DND-41 (cell line): ENCODE measurements at regions not wholly inside any gene's neighbourhood (a gene's known extent, or its start where the extent isn't known, plus 50 kb on each side); places are given as distances from the start of the nearest gene placed in this dataset.

ENCODE experiments used
- ATAC-seq: fragments of 200-7000 bp; cut with Tn5 transposase; 3 replicates; pipeline ENCODE4 v1.9.1; 2021; ENCODE audit warnings: low read depth; ENCODE audit not compliant: insufficient read depth
- DNase-seq: peaks from one replicate; pipeline ENCODE4 v3.0.0-alpha.2; 2020
- H2AFZ ChIP-seq: 2 replicates; pipeline ENCODE4 v1.6.0; 2012; ENCODE audit warnings: low read depth, low read length
- H3K27ac ChIP-seq: 2 replicates; pipeline ENCODE4 v1.5.1; 2012; ENCODE audit warnings: low read length, inconsistent platforms
- H3K27me3 ChIP-seq: fragments of 200-600 bp; sonication (generic); 2 replicates; pipeline ENCODE4 v1.6.0; 2012; ENCODE audit warnings: low read length, mild to moderate bottlenecking, inconsistent platforms; ENCODE audit not compliant: insufficient read depth, poor library complexity
- H3K36me3 ChIP-seq: 2 replicates; pipeline ENCODE4 v1.5.1; 2012; ENCODE audit warnings: low read length, inconsistent platforms; ENCODE audit not compliant: insufficient read depth
- H3K4me1 ChIP-seq: 2 replicates; pipeline ENCODE4 v1.5.1; 2012; ENCODE audit warnings: mild to moderate bottlenecking, low read length; ENCODE audit not compliant: insufficient read depth
- H3K4me2 ChIP-seq: 2 replicates; pipeline ENCODE4 v1.6.0; 2012; ENCODE audit warnings: mild to moderate bottlenecking, moderate library complexity, low read length, inconsistent platforms; ENCODE audit not compliant: insufficient read depth
- H3K4me3 ChIP-seq, 2 experiments: fragments of 200-600 bp in 1 of 2; shearing (Covaris generic) in 1 of 2; 2 replicates each; pipeline ENCODE4 v1.5.1; 2012 to 2016; ENCODE audit warnings: inconsistent platforms in 2 of 2, low read length in 2 of 2, mild to moderate bottlenecking in 2 of 2, low read depth in 1 of 2, moderate library complexity in 1 of 2
- H3K79me2 ChIP-seq: 2 replicates; pipeline ENCODE4 v1.6.0; 2012; ENCODE audit warnings: low read length, inconsistent platforms; ENCODE audit not compliant: insufficient read depth
- H3K9ac ChIP-seq: 2 replicates; pipeline ENCODE4 v1.6.0; 2012; ENCODE audit warnings: low read depth, mild to moderate bottlenecking, inconsistent platforms, low read length, moderate library complexity
- H3K9me3 ChIP-seq: 2 replicates; pipeline ENCODE4 v1.5.1; 2012; ENCODE audit warnings: low read length, moderate library complexity, mild to moderate bottlenecking, inconsistent platforms; ENCODE audit not compliant: insufficient read depth, severe bottlenecking
- H4K20me1 ChIP-seq: 2 replicates; pipeline ENCODE4 v1.6.0; 2012; ENCODE audit warnings: low read length; ENCODE audit not compliant: insufficient read depth
- EZH2 ChIP-seq: IDR thresholded peaks from 3 replicates; pipeline ENCODE4 v1.6.1; 2012; ENCODE audit warnings: borderline replicate concordance, low read depth, mild to moderate bottlenecking, moderate library complexity, low read length, inconsistent platforms; ENCODE audit not compliant: severe bottlenecking
- TF ChIP-seq, protein P1 (sequence below): IDR thresholded peaks from 2 replicates; pipeline ENCODE4 v1.5.1; 2012; ENCODE audit warnings: borderline replicate concordance, low read length, moderate library complexity, mild to moderate bottlenecking; ENCODE audit not compliant: poor library complexity, severe bottlenecking; ENCODE audit errors: extremely low read depth

DNA sequence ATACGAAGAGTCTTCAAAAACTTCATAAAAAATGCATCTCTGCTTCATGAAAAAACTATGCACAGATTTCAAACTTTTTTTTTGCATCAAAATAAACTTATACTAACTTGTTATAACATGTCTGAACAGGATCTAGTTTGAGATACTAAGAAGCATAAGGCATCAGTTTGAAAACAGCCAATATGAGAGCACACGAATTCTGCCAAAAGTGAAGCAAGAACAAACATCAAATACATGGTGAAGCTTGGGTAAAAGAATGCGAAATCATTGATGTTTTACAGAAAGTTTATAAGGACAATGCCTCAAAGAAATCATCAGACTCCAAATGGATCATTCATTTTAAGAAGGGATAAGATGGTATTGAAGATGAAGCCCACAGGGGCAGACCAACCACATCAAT lies 389.1 kb upstream of the TENM4 start:
- Histone ChIP-seq H3K4me2 (no peak overlapping the region), H3K9ac (no peak overlapping the region), H3K4me1 (no peaks in the 10 kb centered on the region), H3K4me3 (no peak overlapping the region), H3K27ac (no peak overlapping the region), H4K20me1 (no peaks in the 10 kb centered on the region), H3K79me2 (no peaks in the 10 kb centered on the region), H3K27me3 (no peaks in the 10 kb centered on the region), H3K9me3 (no peaks in the 10 kb centered on the region), H3K36me3 (no peaks in the 10 kb centered on the region), H2AFZ (no peak overlapping the region)
- ATAC-seq, result no peak
- DNase-seq, result no peak
- TF ChIP-seq, protein P1, sequence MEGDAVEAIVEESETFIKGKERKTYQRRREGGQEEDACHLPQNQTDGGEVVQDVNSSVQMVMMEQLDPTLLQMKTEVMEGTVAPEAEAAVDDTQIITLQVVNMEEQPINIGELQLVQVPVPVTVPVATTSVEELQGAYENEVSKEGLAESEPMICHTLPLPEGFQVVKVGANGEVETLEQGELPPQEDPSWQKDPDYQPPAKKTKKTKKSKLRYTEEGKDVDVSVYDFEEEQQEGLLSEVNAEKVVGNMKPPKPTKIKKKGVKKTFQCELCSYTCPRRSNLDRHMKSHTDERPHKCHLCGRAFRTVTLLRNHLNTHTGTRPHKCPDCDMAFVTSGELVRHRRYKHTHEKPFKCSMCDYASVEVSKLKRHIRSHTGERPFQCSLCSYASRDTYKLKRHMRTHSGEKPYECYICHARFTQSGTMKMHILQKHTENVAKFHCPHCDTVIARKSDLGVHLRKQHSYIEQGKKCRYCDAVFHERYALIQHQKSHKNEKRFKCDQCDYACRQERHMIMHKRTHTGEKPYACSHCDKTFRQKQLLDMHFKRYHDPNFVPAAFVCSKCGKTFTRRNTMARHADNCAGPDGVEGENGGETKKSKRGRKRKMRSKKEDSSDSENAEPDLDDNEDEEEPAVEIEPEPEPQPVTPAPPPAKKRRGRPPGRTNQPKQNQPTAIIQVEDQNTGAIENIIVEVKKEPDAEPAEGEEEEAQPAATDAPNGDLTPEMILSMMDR, result no peak
- TF ChIP-seq EZH2, result no peak

DNA sequence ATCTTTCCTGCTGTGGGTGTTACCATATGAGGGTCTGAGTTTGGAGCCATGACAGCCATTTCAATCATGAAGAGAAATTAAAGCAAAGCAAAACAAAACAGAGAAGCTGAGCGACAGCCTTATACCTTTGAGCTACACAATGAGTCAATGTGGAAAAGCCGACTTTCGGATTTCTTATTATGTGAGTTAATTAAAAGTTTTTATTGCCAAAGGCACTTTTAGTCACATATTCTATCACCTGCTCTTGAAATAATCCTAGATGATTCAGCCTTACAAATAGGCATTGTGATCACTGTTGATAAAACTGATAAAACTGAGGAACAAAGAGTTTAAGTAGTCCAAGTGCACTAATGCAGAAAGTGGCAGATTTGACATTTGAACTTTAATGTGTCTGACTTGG lies 381.9 kb upstream of the TENM4 start:
- no peaks in the 10 kb centered on the region for H3K36me3 ChIP-seq
- no peaks in the 10 kb centered on the region for H3K4me1 ChIP-seq
- no peak overlapping the region for H3K4me3 ChIP-seq
- H2AFZ ChIP-seq, result no peak overlapping the region
- no peaks in the 10 kb centered on the region for H3K27me3 ChIP-seq
- no peaks in the 10 kb centered on the region for H3K79me2 ChIP-seq
- no peak overlapping the region for H3K4me2 ChIP-seq
- H3K9me3 ChIP-seq, result no peaks in the 10 kb centered on the region
- DNase-seq (no peak), ATAC-seq (no peak)
- no peak for TF ChIP-seq EZH2
- TF ChIP-seq, protein P1, result no peak
- H4K20me1 ChIP-seq, result no peaks in the 10 kb centered on the region
- H3K9ac ChIP-seq, result no peak overlapping the region
- H3K27ac ChIP-seq, result no peak overlapping the region

DNA sequence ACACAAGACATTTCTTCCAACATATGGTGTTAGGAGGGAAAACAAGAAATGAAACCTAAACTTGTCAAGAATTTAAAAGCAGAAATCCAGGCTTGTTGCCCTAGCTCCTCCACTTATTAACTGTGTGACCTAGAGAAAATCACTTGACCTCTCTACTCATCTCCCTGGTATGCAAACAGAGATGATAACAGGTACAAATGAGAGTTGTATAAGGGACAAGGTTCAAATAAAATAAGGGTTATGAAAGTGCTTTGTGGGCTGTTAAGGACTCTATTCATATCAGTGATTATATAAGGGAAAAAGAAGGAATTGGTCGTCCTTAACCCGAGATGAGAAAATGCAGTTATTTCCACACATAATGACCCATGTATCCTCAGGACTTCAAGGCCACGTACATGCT lies 372.7 kb upstream of the TENM4 start:
- ATAC-seq (no peak), DNase-seq (no peak)
- no peaks in the 10 kb centered on the region for H3K4me1 ChIP-seq
- H3K9me3 ChIP-seq, result no peaks in the 10 kb centered on the region
- H2AFZ ChIP-seq, result no peak overlapping the region
- no peaks in the 10 kb centered on the region for H3K36me3 ChIP-seq
- H3K9ac ChIP-seq, result no peak overlapping the region
- no peak overlapping the region for H3K4me3 ChIP-seq
- no peak for TF ChIP-seq EZH2
- TF ChIP-seq, protein P1, result no peak
- no peak overlapping the region for H3K4me2 ChIP-seq
- H3K27me3 ChIP-seq, result no peaks in the 10 kb centered on the region
- H3K79me2 ChIP-seq, result no peaks in the 10 kb centered on the region
- H3K27ac ChIP-seq, result no peak overlapping the region
- H4K20me1 ChIP-seq, result no peaks in the 10 kb centered on the region

DNA sequence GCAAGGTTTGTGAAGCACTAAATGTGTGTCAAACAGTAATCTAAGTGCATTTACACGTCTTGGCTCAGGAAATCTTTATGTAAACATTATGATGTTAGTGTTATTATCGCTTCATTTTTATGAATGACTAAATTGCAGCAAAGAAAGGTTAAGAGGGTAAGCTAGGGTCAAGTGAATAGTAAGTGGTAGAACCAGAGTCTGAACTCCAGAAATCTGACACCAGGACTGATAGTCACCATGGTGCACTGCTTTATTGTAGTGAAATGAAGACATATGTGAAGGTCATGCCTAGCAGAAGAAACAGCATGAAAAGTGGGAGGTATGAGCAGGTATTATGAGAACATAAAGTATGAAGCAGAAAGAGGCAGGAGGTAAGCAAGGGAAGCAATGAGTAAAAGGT lies 368.7 kb upstream of the TENM4 start:
- H2AFZ ChIP-seq, result no peak overlapping the region
- no peaks in the 10 kb centered on the region for H3K36me3 ChIP-seq
- no peaks in the 10 kb centered on the region for H4K20me1 ChIP-seq
- ATAC-seq, result no peak
- H3K4me3 ChIP-seq, result no peak overlapping the region
- no peaks in the 10 kb centered on the region for H3K9me3 ChIP-seq
- DNase-seq, result no peak
- no peaks in the 10 kb centered on the region for H3K27me3 ChIP-seq
- H3K9ac ChIP-seq, result no peak overlapping the region
- no peaks in the 10 kb centered on the region for H3K4me1 ChIP-seq
- H3K79me2 ChIP-seq, result no peaks in the 10 kb centered on the region
- no peak overlapping the region for H3K4me2 ChIP-seq
- no peak for TF ChIP-seq EZH2
- TF ChIP-seq, protein P1, result no peak
- no peak overlapping the region for H3K27ac ChIP-seq
